Activated T-cell treated with anti-CD3 and anti-CD28 coated beads for 48 hours (primary cell): ENCODE measurements at regions not wholly inside any gene's neighbourhood (a gene's known extent, or its start where the extent isn't known, plus 50 kb on each side); places are given as distances from the start of the nearest gene placed in this dataset.
A peak's percentile ranks its signal among the peaks of the same experiment; 100 is the strongest.

ENCODE experiments used
- DNase-seq: peaks from one replicate; pipeline ENCODE4 v3.0.0-alpha.2; 2020; ENCODE audit warnings: low read depth

GRCh38 chr2:160630801-160631590 lies 137.4 kb upstream of the RBMS1 start:
- no peak for DNase-seq

DNA sequence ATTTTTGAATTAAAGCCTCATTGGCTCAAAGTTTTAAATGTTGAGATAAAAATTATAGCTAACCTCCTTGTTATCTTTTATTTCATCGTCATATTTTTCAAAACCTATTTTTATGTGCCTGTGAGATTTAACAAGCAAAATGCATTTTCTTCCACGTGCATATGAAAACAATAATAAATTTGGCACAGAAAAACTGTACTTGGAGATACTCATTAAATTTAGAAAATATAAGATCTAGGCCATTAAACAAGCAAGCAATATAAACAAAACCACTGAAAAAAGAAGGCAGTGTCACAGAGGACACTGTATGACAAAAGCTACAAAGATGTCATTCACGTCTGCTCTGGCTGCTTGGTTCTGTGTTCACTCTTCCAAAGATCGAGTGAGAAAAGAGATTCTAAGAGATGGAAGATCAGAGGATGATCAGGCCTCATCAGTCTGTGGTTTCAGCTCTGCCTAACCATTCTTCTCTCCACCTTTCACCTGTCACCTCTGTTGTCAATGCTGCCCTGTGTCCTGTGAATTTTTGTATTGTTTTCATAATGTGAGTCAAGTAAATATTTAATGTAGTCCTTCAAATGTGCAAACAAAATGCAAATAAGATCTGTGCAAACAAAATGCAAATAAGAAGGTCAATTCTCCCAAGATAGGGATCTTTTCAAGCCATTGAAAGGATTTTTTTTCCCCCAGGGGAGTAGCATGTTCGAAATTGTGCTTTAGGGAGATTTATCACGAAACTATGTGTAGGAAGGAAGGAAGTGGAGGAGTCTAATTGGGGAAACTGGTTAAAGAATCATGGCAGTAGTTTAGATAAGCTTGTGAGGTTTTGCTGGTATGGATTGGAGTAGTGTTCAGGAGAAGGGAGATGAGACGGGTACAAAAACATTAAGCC lies 138.7 kb upstream of the RBMS1 start:
- no peak for DNase-seq

DNA sequence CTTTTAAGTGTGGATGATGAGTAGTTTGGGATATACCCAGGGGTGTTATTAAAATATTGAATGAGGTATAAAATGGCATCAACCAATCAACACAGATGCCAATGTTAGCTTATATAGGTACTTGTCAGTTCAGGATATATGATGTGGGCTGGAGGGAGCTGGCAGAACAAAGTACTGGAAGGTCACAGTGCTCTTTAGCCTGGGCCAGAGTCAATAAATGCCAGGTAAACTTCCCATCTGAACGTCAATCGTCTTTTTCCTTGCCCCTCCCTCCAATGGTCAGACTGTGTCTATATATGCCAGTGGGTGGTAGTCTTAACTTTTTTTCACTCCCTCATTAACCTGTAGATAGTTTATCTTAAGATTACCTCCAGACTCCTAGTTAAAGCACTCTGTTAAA lies 140.8 kb upstream of the RBMS1 start:
- DNase-seq: no peak

DNA sequence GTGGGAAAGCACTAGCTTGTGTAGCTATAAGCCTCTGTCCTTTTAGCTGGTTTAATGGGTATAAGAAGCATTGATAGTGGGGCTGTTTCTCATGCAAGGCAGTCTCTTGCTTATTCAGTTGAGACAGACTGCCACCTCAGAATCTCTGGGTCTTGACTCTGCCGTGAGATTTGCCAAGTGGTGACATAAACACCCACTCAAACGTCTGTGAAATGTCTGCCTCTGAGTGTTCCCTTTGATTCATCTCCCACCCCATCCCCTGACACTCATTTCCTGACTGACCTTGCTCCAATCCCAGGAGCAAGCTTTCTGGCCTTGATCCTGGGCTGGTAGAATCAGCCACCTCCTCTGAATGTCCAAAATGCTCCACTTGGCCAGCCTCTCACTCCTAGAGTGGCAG lies 141.9 kb upstream of the RBMS1 start:
- no peak for DNase-seq

DNA sequence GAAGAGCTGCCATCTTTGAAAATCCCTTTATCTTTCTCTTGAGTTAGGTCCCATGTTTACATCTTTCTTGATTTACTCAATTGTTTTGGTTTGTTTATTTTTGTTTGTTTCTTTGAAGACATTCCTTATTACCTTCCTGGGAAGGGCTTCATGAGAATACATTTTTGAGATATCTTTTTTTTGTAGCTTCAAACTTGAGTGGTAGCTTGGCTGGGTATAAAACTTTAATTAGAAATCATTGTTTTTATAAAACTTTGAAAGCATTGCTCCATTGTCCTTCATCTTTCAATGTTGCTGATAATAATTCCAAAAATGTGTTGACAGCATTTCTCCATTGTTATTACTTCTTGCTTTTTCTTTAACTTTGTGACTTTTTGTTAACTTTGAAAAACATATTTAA lies 145.9 kb upstream of the RBMS1 start:
- no peak for DNase-seq

DNA sequence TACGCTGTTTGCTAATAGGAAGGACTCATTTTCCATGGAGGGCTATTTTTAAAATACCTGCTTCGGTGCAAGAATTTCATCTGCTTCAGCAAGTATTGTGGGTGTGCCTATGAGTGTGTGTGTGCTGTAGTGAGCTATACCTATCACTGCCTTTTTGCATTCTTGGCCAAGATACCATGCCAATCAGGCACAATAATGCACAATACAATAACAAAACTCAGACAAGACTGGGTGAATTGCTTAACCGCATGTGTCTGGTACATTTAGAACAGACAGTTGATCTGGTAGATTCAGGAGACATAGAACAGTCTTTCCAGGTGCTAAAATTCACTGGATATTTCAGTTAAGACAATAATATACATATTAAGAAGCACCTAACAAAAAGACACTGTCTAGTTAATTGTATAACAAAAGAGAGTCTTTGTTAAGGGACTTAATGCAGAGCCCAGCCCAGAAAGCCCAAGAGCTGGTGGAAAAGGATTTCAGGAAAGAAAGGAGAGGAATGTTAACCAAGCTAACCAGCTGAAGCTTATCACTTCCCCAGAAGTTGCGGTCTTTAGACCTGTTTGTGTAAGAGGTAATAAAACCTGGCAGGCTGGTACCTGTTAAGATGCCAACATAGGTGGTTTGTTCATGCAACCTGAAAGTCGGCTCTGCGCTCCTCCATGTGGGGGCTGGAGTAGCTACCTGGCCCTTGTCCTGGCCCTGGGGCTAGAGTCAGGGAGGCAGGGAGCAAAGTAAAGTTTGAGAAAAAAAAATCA lies 153.3 kb upstream of the RBMS1 start:
- DNase-seq: no peak

DNA sequence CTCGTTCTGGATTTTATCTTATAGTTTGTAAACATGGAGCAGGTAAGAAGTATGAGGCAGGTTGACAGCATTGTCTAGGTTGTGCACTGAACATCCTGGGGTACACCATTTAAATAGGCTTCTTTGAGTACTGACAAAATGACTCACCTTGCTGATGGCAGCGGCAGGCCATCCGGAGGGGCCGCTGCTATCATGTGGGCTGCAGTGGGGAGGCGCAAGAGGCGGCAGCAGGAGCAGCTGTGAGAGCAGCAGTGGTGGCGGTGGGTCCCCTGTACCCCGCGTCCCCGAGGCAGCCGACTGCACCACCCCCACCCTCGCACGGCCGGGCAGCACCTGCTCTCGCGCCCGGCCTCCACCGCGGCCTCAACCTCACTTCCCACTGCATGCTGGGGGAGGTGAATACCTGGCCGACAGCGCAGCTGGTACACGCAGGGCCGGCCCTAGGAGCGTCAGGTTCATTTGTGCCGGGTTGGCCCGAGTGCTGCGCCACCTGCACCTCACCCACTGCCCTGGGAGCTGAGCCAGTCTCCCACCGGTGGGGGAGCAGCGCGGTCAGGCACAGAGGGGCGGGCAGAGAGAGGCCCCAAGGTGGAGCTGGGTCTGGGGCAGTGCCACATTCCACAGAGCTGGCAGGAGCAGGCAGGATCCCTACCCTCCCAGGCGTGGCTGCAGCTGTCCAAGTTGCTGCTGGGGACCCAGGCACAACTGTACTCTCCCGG lies 154.5 kb upstream of the RBMS1 start:
- DNase-seq: no peak

GRCh38 chr2:160649698-160650097 lies 156.1 kb upstream of the RBMS1 start:
- DNase-seq: no peak

GRCh38 chr2:160650196-160651118 lies 156.8 kb upstream of the RBMS1 start:
- DNase-seq: no peak

DNA sequence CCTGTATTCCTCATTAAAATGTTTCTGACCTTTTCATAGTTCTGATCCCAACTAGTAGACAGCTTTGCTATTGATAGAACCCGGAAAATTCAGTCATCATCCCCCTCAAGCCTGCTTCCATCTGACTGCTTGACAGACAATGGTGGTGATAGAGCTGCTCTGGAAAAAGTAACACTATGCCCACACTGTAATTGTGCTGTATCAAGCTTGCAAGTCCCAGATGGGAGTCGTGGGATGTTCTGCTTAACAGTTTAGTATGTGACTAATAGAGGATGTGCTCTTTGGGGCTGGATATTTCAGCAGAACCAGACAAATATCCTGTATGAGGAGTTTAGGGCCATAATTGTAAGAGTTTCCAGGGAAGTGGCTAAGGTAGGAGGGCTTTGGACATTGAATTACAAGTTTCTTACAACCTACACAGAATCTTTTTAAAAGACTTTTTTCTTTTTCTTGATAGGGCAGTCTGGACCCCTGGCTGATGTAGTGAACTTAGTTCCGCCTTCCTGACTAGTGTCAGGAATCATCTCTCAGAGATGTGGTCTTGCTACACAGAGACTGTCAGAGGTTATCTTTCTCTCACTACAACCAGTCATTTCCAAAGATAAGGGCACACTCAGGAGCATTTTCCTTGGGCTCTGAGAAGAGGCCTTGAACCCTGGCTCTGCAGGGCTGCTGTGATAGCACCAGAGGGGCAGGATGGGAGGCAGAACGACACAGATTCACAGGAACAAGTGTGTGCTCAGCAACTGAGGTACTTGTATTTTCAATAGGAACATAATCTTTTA lies 158.0 kb upstream of the RBMS1 start:
- DNase-seq: no peak

DNA sequence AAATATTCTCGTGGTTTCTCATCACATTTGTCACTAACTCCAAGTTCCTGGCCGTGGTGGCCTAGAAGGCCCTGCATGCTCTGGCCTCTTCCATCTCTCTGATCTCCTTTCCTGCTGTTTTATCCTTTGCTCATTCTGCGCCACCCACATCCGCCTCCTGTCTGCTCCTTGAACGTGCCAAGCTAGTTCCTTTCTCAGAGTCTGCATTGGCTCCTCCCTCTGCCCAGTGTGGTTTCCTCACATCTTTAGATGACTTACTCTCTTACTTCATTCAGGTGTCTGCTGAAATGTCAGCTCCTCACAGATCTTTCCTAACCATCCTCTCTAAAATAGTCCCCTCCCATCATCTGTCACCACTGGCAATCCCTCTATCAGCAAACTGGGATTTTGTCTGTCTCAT lies 158.6 kb upstream of the RBMS1 start:
- peak; percentile 49 for DNase-seq

DNA sequence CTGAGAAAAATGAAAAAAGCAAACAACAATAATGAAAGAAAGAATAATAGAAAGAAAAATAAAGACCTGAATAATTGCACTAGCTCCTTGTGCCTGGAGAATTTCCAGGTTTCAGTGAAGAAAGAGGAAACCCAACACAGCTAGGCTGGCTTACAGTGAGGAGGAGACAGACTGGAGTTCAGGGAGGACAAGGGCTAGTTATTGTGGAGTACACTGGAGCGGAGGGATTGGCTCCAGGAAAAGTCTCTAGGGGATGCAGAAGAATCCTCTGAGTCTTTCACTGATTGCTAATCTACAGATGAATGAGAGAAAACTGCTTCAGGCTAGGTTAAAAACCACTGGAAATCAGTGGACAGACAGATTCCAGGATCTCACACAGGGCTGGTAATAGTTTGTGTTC lies 163.6 kb upstream of the RBMS1 start:
- no peak for DNase-seq

- no peak for DNase-seq
Observed at GRCh38 chr2:160658851-160659250, 165.2 kb upstream of the RBMS1 start.

DNA sequence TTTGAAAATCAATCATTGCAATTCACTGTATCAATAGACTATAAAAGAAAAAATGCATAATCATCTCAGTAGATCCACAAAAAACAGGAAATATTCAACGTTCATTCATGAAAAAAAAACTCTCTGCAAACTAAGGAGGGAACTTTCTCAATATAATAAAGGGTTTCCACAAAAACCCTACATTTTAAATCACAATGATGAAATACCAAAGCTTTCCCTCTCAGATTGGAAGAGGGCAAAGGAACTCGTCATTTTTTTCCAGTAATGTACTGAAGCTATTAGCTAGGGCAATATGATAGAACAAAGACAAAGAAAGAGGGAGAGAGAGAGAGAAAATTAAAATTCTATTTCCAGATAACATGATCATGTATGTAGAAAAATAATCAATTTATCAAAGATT lies 167.1 kb upstream of the RBMS1 start:
- DNase-seq: no peak

DNA sequence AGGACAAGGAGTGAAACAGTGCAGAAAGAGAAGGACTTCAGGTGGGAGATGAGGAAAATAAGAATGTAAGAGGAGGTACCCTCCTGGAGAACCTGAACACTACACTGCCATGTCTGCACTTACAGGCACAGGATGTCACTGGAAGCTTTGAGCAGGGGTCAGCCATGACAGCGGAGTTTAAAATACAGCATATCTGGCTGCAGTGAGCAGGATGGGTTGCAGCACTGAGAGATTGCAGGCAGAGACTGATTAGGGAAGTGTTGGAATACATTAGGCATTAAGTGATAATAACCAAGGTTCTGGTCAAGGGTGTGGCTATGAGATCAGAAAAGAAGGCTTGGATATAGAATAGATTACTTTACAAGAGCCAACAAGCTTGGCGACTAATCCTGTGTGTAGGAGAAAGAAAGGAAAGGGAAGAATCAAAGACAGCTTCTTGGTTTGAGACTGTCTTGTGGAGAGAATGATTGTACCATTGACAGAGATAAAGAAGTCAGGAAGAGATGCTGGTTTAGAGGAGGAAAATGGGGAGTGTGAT lies 171.1 kb upstream of the RBMS1 start:
- DNase-seq: no peak

- DNase-seq: no peak
Observed at GRCh38 chr2:160666154-160667060, 172.8 kb upstream of the RBMS1 start.

DNA sequence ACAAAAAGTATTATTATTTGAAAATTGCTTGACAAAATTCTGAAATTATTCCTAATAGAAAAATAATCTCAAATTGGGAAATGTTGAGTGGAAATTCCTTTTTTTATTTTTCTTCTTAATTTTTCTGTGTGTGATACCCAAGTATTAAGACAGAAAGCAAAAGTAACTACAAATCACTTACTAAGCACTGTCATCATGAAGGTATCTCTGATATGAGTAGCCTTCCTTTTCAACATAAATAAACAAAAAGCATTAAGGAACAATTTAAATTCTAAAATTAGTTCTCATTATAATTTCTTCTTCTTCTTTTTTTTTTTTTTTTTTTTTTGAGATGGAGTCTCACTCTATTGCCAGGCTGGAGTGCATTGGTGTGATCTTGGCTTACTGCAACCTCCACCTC lies 174.2 kb upstream of the RBMS1 start:
- DNase-seq: no peak

GRCh38 chr2:160670618-160671017 lies 177.0 kb upstream of the RBMS1 start:
- DNase-seq: no peak

GRCh38 chr2:160672211-160672610 lies 178.6 kb upstream of the RBMS1 start:
- DNase-seq: no peak
